Caki2 (cell line): ENCODE measurements at regions not wholly inside any gene's neighbourhood (a gene's known extent, or its start where the extent isn't known, plus 50 kb on each side); places are given as distances from the start of the nearest gene placed in this dataset.
A peak's percentile ranks its signal among the peaks of the same experiment; 100 is the strongest.

Experiments used
- DNase-seq: peaks from one replicate; pipeline ENCODE4 v3.0.0-alpha.2; 2015; ENCODE audit warnings: low read depth
- in situ Hi-C: cut with HindIII; loops from 2 replicates; pipeline ENCODE4 v1.10.0; 2016; ENCODE audit warnings: low sequenced_read_pairs, low pct_unique_long_range_greater_than_20kb, mixed read lengths

GRCh38 chr15:26160343-26160742 is 297.2 kb upstream of the ATP10A start:
- DNase-seq, result no peak
- in situ Hi-C loops, result no loop called here

GRCh38 chr15:26158176-26158575 is 295.0 kb upstream of the ATP10A start:
- in situ Hi-C loops, result no loop called here
- DNase-seq, result no peak

- in situ Hi-C loops, result no loop called here
- DNase-seq, result no peak
Measured at GRCh38 chr15:26157081-26157480, 294.0 kb upstream of the ATP10A start.

- DNase-seq, result no peak
- in situ Hi-C loops, result no loop called here
Measured at GRCh38 chr15:26156051-26156450, 292.9 kb upstream of the ATP10A start.

- no peak for DNase-seq
- in situ Hi-C loops, result no loop called here
Measured at GRCh38 chr15:26148156-26148860, 285.2 kb upstream of the ATP10A start.

- no peak for DNase-seq
- in situ Hi-C loops, result no loop called here
Measured at GRCh38 chr15:26146202-26146601, 283.1 kb upstream of the ATP10A start.

GRCh38 chr15:26145796-26146195 is 282.7 kb upstream of the ATP10A start:
- in situ Hi-C loops, result no loop called here
- no peak for DNase-seq

- DNase-seq, result no peak
- in situ Hi-C loops, result no loop called here
Measured at GRCh38 chr15:26144836-26145235, 281.7 kb upstream of the ATP10A start.

GRCh38 chr15:26143221-26143620 is 280.1 kb upstream of the ATP10A start:
- no peak for DNase-seq
- in situ Hi-C loops, result no loop called here

- DNase-seq, result no peak
- in situ Hi-C loops, result no loop called here
Measured at GRCh38 chr15:26134812-26135211, 271.7 kb upstream of the ATP10A start.

GRCh38 chr15:26134152-26134551 is 271.0 kb upstream of the ATP10A start:
- in situ Hi-C loops, result no loop called here
- DNase-seq, result no peak

- no peak for DNase-seq
- in situ Hi-C loops, result no loop called here
Measured at GRCh38 chr15:26132811-26133210, 269.7 kb upstream of the ATP10A start.

GRCh38 chr15:26129852-26130251 is 266.7 kb upstream of the ATP10A start:
- peak; percentile 28 for DNase-seq
- in situ Hi-C loops, result no loop called here

- no peak for DNase-seq
- in situ Hi-C loops, result no loop called here
Measured at GRCh38 chr15:26128611-26129140, 265.5 kb upstream of the ATP10A start.

- no peak for DNase-seq
- in situ Hi-C loops, result no loop called here
Measured at GRCh38 chr15:26126819-26127387, 263.8 kb upstream of the ATP10A start.

- in situ Hi-C loops, result no loop called here
Measured at GRCh38 chr15:26126070-26126469, 262.9 kb upstream of the ATP10A start.

GRCh38 chr15:26125664-26126063 is 262.5 kb upstream of the ATP10A start:
- no peak for DNase-seq
- in situ Hi-C loops, result no loop called here

More at GRCh38 chr15:26126070-26126469, 262.9 kb upstream of the ATP10A start:
- no peak for DNase-seq

- in situ Hi-C loops, result no loop called here
- DNase-seq, result no peak
Measured at GRCh38 chr15:26119322-26119721, 256.2 kb upstream of the ATP10A start.

GRCh38 chr15:26115229-26115943 is 252.3 kb upstream of the ATP10A start:
- in situ Hi-C loops, result no loop called here
- no peak for DNase-seq
